ENCODE measurements at regions not wholly inside any gene's neighbourhood (a gene's known extent, or its start where the extent isn't known, plus 50 kb on each side); places are given as distances from the start of the nearest gene placed in this dataset.

- Histone ChIP-seq H3K27me3 (replicated peaks in 1 of 2; ENCODE audit: control insufficient read depth in 2 of 2, insufficient read depth in 2 of 2, low read length in 1 of 2) (no peaks in the 10 kb centered on the region), H3K9me3 (replicated peaks; ENCODE audit: control insufficient read depth, insufficient read depth, low read length) (no peaks in the 10 kb centered on the region), H2AFZ (ENCODE audit: control insufficient read depth, low read depth, low read length) (no peak overlapping the region), H4K20me1 (ENCODE audit: control insufficient read depth, insufficient read depth) (no peaks in the 10 kb centered on the region), H3K4me2 (ENCODE audit: control insufficient read depth, insufficient read depth) (no peak overlapping the region), H3K79me2 (ENCODE audit: control insufficient read depth, insufficient read depth, low read length) (no peaks in the 10 kb centered on the region), H3K27ac (ENCODE audit: control insufficient read depth, insufficient read depth) (no peak overlapping the region), H3K4me3 (no peak overlapping the region), H3K4me1 (ENCODE audit: control insufficient read depth, insufficient read depth, low read length) (no peaks in the 10 kb centered on the region), H3K36me3 (ENCODE audit: control insufficient read depth in 2 of 2, insufficient read depth in 2 of 2, low read length in 1 of 2) (no peaks in the 10 kb centered on the region), H3K9ac (ENCODE audit: control insufficient read depth, insufficient read depth, low read length) (no peak overlapping the region)
- SMC1A ChIA-PET (ENCODE audit: uncharacterized antibody, unreplicated experiment) = interaction anchor here (1.5 kb wide), 1 partner anchor 8 kb away, joined by 5 read pairs; no protein-coding TSS in a partner anchor
- ATAC-seq (no peak), FAIRE-seq (no peak), DNase-seq (ENCODE audit: low read depth, low spot score) (no peak)
- intact Hi-C loops (cut with micrococcal nuclease; ENCODE audit: unreplicated experiment) = no loop called here
- RAD21 ChIA-PET (ENCODE audit: unreplicated experiment) = no interaction called here
- WGBS (ENCODE audit: insufficient coverage, insufficient replicate concordance, low lambda C conversion rate, missing lambda C conversion rate) = 0% methylated on average over 1 of the region's 1 CpG
- TF ChIP-seq IRF5 (IDR thresholded peaks at IDR 0.05; ENCODE audit: borderline replicate concordance) = no peak
- no peak for TF ChIP-seq PAX8 (IDR thresholded peaks at IDR 0.05)
- no peak for TF ChIP-seq MLLT1 (IDR thresholded peaks at IDR 0.05)
- no peak for TF ChIP-seq PML (IDR thresholded peaks at IDR 0.05; ENCODE audit: low read length)
- TF ChIP-seq GATAD2B (conservative IDR thresholded peaks at IDR 0.05; ENCODE audit: low read depth) = no peak
- no peak for TF ChIP-seq BCL3 (IDR thresholded peaks at IDR 0.05; ENCODE audit: borderline replicate concordance, insufficient read depth, low read depth, low read length, poor library complexity, severe bottlenecking)
- no peak for TF ChIP-seq BACH1 (IDR thresholded peaks at IDR 0.05; ENCODE audit: borderline replicate concordance)
- TF ChIP-seq ZBTB4 (CRISPR knock-in tag; IDR thresholded peaks at IDR 0.05) = no peak
- TF ChIP-seq CBFB (IDR thresholded peaks at IDR 0.05; ENCODE audit: low read depth) = no peak
- TF ChIP-seq TCF7 (IDR thresholded peaks at IDR 0.05; ENCODE audit: borderline replicate concordance) = no peak
- TF ChIP-seq CBX5 (IDR thresholded peaks at IDR 0.05; ENCODE audit: low read depth) = no peak
- no peak for TF ChIP-seq NFIC (IDR thresholded peaks at IDR 0.05; ENCODE audit: low read depth, low read length)
- no peak for TF ChIP-seq JUND (IDR thresholded peaks at IDR 0.05; ENCODE audit: low read depth, low read length)
- no peak for TF ChIP-seq ATF2 (IDR thresholded peaks at IDR 0.05; ENCODE audit: low read length)
- TF ChIP-seq RELA (IDR thresholded peaks at IDR 0.05; ENCODE audit: borderline replicate concordance, partially characterized antibody) = no peak
- no TSS peak for BruUV-seq (replicated peaks)
- CTCF ChIA-PET = interaction anchor here (1.1 to 2.1 kb wide), 2 partner anchors 11 to 27 kb away, joined by 4 to 5 read pairs; no protein-coding TSS in a partner anchor
- POLR2A ChIA-PET = no interaction called here
- in situ Hi-C loops (cut with MboI) = no loop called here
Measured at GRCh38 chr2:156691014-156691413, 254.8 kb downstream of the GPD2 start.
